Smooth muscle cell (in vitro differentiated cells): ENCODE measurements at regions not wholly inside any gene's neighbourhood (a gene's known extent, or its start where the extent isn't known, plus 50 kb on each side); places are given as distances from the start of the nearest gene placed in this dataset.

Experiments used
- DNase-seq: peaks from one replicate; lab custom pipeline; 2025; ENCODE audit not compliant: unreplicated experiment; lab: John Stamatoyannopoulos, UW
- H2AFZ ChIP-seq: fragments of 200-600 bp; sonication (generic); 2 replicates; pipeline ENCODE4 v1.6.0; 2016; ENCODE audit warnings: antibody characterized with exemption, low read depth, mild to moderate bottlenecking
- H3F3A ChIP-seq: fragments of 200-600 bp; sonication (generic); 2 replicates; pipeline ENCODE4 v1.6.0; 2017; ENCODE audit warnings: antibody characterized with exemption, low read depth
- H3K27ac ChIP-seq: fragments of 200-600 bp; sonication (generic); 2 replicates; pipeline ENCODE4 v1.5.1; 2016; ENCODE audit warnings: low read depth, mild to moderate bottlenecking
- H3K27me3 ChIP-seq: fragments of 200-600 bp; sonication (generic); 2 replicates; pipeline ENCODE4 v1.6.1; 2016; ENCODE audit warnings: low read depth, mild to moderate bottlenecking
- H3K36me3 ChIP-seq: fragments of 200-600 bp; sonication (generic); 2 replicates; pipeline ENCODE4 v1.5.1; 2016; ENCODE audit warnings: low read depth
- H3K4me1 ChIP-seq: fragments of 200-600 bp; sonication (generic); 2 replicates; pipeline ENCODE4 v1.5.1; 2016; ENCODE audit warnings: low read depth
- H3K4me2 ChIP-seq: fragments of 200-600 bp; sonication (generic); 2 replicates; pipeline ENCODE4 v1.6.0; 2016; ENCODE audit warnings: mild to moderate bottlenecking
- H3K4me3 ChIP-seq: fragments of 200-600 bp; sonication (generic); 2 replicates; pipeline ENCODE4 v1.5.1; 2016; ENCODE audit warnings: mild to moderate bottlenecking
- H3K79me2 ChIP-seq: fragments of 200-600 bp; sonication (generic); 2 replicates; pipeline ENCODE4 v1.6.0; 2016; ENCODE audit warnings: low read depth, mild to moderate bottlenecking
- H3K9ac ChIP-seq: fragments of 200-600 bp; sonication (generic); 2 replicates; pipeline ENCODE4 v1.6.0; 2016; ENCODE audit warnings: low read depth
- H3K9me3 ChIP-seq: fragments of 200-600 bp; sonication (generic); replicated peaks from 2 replicates; pipeline ENCODE4 v1.5.1; 2016; ENCODE audit warnings: low read depth
- H4K20me1 ChIP-seq: fragments of 200-600 bp; sonication (generic); 2 replicates; pipeline ENCODE4 v1.6.0; 2016; ENCODE audit warnings: low read depth
- whole genome bisulfite sequencing: methylation state at CpG from one replicate; pipeline ENCODE4 v1.1.7; 2016; ENCODE audit warnings: low lambda C conversion rate; 5-methylcytosine and 5-hydroxymethylcytosine counted together
- TF ChIP-seq, protein P1 (sequence below): fragments of 200-600 bp; sonication (generic); IDR thresholded peaks from 2 replicates; pipeline ENCODE4 v1.5.1; 2017; ENCODE audit warnings: borderline replicate concordance, mild to moderate bottlenecking, antibody characterized with exemption; ENCODE audit not compliant: insufficient read depth, poor library complexity, severe bottlenecking

DNA sequence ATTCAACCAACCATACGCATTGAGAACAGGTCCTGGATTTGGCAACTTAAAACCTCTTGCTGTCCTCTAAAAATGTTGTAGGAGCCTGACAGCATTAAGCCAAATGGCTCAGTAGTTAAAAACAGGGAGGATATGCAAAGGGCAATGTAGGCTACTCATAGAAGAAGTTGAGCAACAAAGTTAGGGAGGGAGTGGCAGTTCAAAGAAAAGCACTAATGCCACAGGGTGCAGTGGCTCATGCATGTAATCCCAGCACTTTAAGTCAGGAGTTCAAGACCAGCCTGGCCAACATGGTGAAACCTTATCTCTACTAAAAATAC, 92.9 kb upstream of the ERG start:
- 83% methylated on average over 1 of the region's 1 CpG for WGBS

DNA sequence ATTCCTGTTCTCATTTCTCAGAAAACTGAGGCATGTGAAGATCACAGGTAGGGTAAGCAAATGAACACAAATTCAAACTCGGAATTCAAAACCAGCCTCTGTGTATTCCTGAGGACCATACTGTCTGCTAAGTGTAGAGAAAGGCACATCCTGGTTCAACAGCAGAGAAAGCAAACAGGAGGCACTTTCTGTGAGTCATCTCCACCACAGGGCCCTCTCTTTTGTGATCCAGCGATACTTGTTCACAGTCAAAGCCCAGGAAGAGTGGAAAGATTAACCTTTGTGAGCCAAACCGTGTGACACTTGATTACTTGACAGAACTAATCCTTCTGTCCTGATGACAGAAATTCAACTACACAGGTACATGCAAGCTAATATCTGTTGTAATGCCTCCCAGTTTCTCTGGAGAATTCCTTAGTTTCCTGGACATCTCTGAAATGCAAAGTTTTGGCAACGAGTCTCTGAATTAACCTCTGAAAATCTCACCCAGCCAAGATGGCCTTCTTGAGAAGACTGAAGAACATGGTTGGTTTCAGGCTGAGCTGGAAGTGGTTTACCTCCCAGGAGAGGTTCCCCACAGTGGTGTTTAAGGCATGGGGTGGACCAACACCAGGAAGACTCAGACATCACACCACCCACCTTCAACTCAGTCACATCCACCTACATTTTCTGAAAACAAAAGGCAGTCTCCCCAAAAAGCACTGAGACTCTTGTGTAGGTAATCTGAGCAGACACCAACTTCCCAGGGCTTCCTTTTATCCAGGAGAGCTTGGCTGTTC, 98.2 kb upstream of the ERG start:
- no peaks in the 10 kb centered on the region for H3K27me3 ChIP-seq
- no peaks in the 10 kb centered on the region for H4K20me1 ChIP-seq
- TF ChIP-seq, protein P1, sequence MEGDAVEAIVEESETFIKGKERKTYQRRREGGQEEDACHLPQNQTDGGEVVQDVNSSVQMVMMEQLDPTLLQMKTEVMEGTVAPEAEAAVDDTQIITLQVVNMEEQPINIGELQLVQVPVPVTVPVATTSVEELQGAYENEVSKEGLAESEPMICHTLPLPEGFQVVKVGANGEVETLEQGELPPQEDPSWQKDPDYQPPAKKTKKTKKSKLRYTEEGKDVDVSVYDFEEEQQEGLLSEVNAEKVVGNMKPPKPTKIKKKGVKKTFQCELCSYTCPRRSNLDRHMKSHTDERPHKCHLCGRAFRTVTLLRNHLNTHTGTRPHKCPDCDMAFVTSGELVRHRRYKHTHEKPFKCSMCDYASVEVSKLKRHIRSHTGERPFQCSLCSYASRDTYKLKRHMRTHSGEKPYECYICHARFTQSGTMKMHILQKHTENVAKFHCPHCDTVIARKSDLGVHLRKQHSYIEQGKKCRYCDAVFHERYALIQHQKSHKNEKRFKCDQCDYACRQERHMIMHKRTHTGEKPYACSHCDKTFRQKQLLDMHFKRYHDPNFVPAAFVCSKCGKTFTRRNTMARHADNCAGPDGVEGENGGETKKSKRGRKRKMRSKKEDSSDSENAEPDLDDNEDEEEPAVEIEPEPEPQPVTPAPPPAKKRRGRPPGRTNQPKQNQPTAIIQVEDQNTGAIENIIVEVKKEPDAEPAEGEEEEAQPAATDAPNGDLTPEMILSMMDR, result no peak
- peak overlapping the region; percentile 9 for H3K27ac ChIP-seq
- DNase-seq, result no peak
- 52% methylated on average over 4 of the region's 4 CpGs for WGBS
- no peaks in the 10 kb centered on the region for H3K4me1 ChIP-seq
- no peak overlapping the region for H2AFZ ChIP-seq
- H3K4me3 ChIP-seq, result no peak overlapping the region
- no peaks in the 10 kb centered on the region for H3K36me3 ChIP-seq
- peaks cover 39% of the 10 kb centered on the region for H3K79me2 ChIP-seq
- no peak overlapping the region for H3K9ac ChIP-seq
- H3K4me2 ChIP-seq, result no peak overlapping the region
- H3F3A ChIP-seq, result peaks cover 4% of the 10 kb centered on the region
- no peaks in the 10 kb centered on the region for H3K9me3 ChIP-seq

More for the DNA sequence above, 92.9 kb upstream of the ERG start:
- Histone ChIP-seq H3K27me3 (no peaks in the 10 kb centered on the region), H4K20me1 (no peaks in the 10 kb centered on the region), H3K79me2 (peaks cover 39% of the 10 kb centered on the region), H3K9me3 (no peaks in the 10 kb centered on the region), H2AFZ (no peak overlapping the region), H3K4me3 (no peak overlapping the region), H3F3A (peaks cover 4% of the 10 kb centered on the region), H3K27ac (no peak overlapping the region), H3K36me3 (no peaks in the 10 kb centered on the region), H3K4me2 (no peak overlapping the region), H3K9ac (no peak overlapping the region), H3K4me1 (no peaks in the 10 kb centered on the region)
- TF ChIP-seq, protein P1, result no peak
- no peak for DNase-seq

DNA sequence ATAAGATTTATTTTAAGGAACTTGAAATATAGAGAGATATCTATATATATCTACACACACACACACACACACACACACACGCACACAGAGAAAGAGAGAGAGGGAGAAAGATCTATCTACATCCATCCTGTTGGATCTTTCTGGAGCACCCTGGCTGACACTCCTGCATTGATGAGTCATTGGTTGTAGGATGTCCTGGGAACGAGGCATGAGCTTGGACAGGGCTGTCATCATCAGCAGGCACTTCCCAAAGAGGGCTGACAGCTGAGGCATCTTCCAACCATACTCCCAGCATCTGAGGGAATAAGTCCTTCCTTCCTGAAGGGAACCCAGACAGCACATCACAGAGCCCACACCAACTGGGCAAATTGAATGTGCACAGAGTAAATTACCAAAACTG, 99.1 kb upstream of the ERG start:
- H3K27me3 ChIP-seq, result no peaks in the 10 kb centered on the region
- H2AFZ ChIP-seq, result no peak overlapping the region
- H3K27ac ChIP-seq, result no peak overlapping the region
- H3K9ac ChIP-seq, result no peak overlapping the region
- no peaks in the 10 kb centered on the region for H3K4me1 ChIP-seq
- 28% methylated on average over 2 of the region's 2 CpGs for WGBS
- H3F3A ChIP-seq, result no peaks in the 10 kb centered on the region
- H3K4me3 ChIP-seq, result no peak overlapping the region
- no peaks in the 10 kb centered on the region for H4K20me1 ChIP-seq
- H3K9me3 ChIP-seq, result no peaks in the 10 kb centered on the region
- H3K79me2 ChIP-seq, result peaks cover 39% of the 10 kb centered on the region
- H3K4me2 ChIP-seq, result no peak overlapping the region
- TF ChIP-seq, protein P1, result no peak
- no peak for DNase-seq
- H3K36me3 ChIP-seq, result no peaks in the 10 kb centered on the region

DNA sequence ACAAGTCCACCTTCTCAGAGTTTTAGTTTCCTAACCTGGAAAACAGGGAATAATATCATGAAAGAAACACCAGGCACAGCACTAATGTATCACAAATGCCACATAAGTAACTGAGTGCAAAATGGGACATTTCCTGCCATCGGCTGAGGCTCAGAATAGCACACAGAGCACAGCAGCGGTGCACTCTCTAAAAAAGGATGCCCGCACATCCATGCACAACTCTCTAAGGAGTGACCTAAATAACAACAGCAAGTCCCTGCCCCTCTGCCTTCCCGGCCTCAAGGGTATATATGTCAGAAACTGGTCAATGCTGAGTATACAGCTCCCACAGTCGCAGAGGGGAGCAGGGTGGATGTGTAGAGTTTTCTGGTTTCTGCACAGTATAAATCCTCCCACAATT, 100.1 kb upstream of the ERG start:
- Histone ChIP-seq H3K9me3 (no peaks in the 10 kb centered on the region), H3K79me2 (peaks cover 43% of the 10 kb centered on the region), H2AFZ (no peak overlapping the region), H3K4me3 (no peak overlapping the region), H3K4me1 (no peaks in the 10 kb centered on the region), H3K27ac (no peak overlapping the region), H3K27me3 (no peaks in the 10 kb centered on the region), H3K4me2 (no peak overlapping the region), H4K20me1 (no peaks in the 10 kb centered on the region), H3K36me3 (no peaks in the 10 kb centered on the region), H3F3A (no peaks in the 10 kb centered on the region), H3K9ac (no peak overlapping the region)
- 86% methylated on average over 5 of the region's 5 CpGs for WGBS
- TF ChIP-seq, protein P1, result no peak
- DNase-seq, result no peak
